ENCODE measurements at regions not wholly inside any gene's neighbourhood (a gene's known extent, or its start where the extent isn't known, plus 50 kb on each side); places are given as distances from the start of the nearest gene placed in this dataset.

DNA sequence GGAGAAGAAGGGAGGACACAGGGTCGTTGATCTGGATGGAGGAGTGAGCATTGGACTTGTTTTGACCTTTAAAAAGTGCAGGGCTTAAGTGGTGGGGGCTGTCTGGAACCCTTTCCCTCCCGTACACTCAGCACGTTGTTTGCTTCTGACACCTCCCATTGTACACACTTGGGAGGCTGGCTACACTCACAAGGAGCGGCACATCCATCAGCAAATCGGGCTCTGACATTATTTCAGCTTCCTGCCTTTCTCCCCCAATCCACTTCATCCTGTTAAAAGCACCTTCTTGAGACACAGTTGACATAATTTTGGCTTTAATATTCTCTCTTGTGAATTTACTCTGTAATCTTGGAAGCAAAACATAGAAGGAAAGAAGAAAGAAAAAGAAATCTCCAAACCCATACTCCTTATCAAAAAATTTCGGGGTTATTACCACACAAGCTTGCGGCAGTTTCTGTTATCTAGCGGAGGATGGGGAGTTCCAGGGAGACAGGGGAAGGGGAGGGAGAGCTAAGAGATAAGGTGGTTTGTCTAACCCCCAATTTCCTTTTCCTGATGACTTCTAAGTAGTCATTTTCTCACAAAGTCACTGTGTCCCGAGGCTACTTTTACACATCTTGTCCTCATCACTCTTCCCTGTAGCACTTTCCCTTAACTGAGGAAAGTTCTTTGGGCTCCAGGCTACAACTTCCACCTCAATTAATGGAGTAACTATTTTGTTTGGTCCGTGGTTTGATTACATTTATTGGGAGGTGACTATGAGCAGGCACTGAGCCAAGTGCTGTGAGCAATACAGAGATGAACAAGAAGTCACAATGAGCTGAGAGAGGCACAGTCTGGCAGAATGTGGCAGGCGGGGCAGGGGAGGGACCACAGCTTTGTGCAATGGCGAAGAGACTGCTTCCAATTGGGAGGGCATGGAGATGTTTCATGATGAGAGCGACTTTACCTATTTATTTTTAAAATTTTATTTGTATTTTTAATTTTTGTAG is 240.1 kb upstream of the MEX3C start:
- Histone ChIP-seq H3K9me2 (no peaks in the 10 kb centered on the region), H3K4me3 (ENCODE audit: low read depth in 2 of 2, low read length in 1 of 2) (no peak overlapping the region), H3K27ac (ENCODE audit: low read depth in 2 of 2, low read length in 1 of 2) (no peak overlapping the region), H3K27me3 (ENCODE audit: insufficient read depth) (no peaks in the 10 kb centered on the region), H3K4me2 (no peak overlapping the region), H4K20me1 (ENCODE audit: insufficient read depth) (no peaks in the 10 kb centered on the region), H3K9ac (no peak overlapping the region), H3K4me1 (ENCODE audit: control insufficient read depth in 1 of 2, insufficient read depth in 2 of 2, low read depth in 1 of 2, low read length in 1 of 2) (no peaks in the 10 kb centered on the region), H3K9me3 (no peaks in the 10 kb centered on the region), H3K36me3 (replicated peaks in 1 of 2; ENCODE audit: control insufficient read depth in 1 of 2, insufficient read depth in 2 of 2, low read length in 1 of 2) (no peaks in the 10 kb centered on the region), H3K79me2 (ENCODE audit: insufficient read depth) (no peaks in the 10 kb centered on the region), H2AFZ (ENCODE audit: low read depth) (no peak overlapping the region), H3F3A (replicated peaks; ENCODE audit: insufficient read depth) (no peaks in the 10 kb centered on the region)
- ChIA-PET CTCF (no interaction called here), POLR2A (no interaction called here)
- no peak for DNase-seq
- TF ChIP-seq FOXJ3 (CRISPR knock-in tag; IDR thresholded peaks at IDR 0.05): no peak
- TF ChIP-seq, protein P1, sequence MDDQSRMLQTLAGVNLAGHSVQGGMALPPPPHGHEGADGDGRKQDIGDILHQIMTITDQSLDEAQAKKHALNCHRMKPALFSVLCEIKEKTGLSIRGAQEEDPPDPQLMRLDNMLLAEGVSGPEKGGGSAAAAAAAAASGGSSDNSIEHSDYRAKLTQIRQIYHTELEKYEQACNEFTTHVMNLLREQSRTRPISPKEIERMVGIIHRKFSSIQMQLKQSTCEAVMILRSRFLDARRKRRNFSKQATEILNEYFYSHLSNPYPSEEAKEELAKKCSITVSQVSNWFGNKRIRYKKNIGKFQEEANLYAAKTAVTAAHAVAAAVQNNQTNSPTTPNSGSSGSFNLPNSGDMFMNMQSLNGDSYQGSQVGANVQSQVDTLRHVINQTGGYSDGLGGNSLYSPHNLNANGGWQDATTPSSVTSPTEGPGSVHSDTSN (IDR thresholded peaks at IDR 0.05): no peak
- no peak for TF ChIP-seq SIN3A (IDR thresholded peaks at IDR 0.05; ENCODE audit: borderline replicate concordance, low read depth, low read length)
- TF ChIP-seq, protein P2, sequence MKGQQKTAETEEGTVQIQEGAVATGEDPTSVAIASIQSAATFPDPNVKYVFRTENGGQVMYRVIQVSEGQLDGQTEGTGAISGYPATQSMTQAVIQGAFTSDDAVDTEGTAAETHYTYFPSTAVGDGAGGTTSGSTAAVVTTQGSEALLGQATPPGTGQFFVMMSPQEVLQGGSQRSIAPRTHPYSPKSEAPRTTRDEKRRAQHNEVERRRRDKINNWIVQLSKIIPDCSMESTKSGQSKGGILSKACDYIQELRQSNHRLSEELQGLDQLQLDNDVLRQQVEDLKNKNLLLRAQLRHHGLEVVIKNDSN (IDR thresholded peaks at IDR 0.05; ENCODE audit: borderline replicate concordance, low read depth): no peak
- TF ChIP-seq, protein P3, sequence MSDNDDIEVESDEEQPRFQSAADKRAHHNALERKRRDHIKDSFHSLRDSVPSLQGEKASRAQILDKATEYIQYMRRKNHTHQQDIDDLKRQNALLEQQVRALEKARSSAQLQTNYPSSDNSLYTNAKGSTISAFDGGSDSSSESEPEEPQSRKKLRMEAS (IDR thresholded peaks at IDR 0.05; ENCODE audit: low read depth): no peak
- TF ChIP-seq GATA2 (CRISPR knock-in tag; IDR thresholded peaks at IDR 0.05): no peak
- WGBS (ENCODE audit: low lambda C conversion rate): 42% methylated on average over 13 of the region's 13 CpGs

DNA sequence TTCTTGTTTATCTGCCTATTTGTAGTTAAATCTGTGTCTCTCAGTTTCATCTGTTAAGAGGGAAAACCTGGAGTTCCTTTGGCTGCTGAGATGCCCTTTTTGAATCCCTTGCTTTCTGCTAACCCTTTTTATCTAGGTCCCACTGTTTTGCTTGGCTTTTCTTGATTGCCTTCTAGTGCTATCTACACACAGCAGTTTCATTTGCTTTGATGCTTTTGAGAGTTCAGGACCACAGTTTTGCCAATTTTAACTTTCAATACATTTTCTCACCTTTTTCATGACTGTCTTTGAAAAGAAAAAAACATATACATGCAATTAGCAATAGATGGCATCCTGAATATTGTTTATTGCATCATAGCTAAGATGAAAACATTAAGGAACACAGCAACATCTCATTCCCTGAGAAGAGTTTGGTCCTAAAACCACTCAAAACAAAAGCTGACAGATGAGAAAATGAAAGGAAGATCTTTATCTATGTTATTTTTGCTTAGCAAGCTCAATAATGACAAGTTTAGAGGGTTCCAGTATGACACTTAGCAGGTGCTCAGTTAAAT is 241.4 kb upstream of the MEX3C start:
- H3K4me1 ChIP-seq (ENCODE audit: control insufficient read depth in 1 of 2, insufficient read depth in 2 of 2, low read depth in 1 of 2, low read length in 1 of 2): no peaks in the 10 kb centered on the region
- H3K4me2 ChIP-seq: no peak overlapping the region
- H3K9me3 ChIP-seq: no peaks in the 10 kb centered on the region
- no peak overlapping the region for H3K9ac ChIP-seq
- no peaks in the 10 kb centered on the region for H3K36me3 ChIP-seq (replicated peaks in 1 of 2; ENCODE audit: control insufficient read depth in 1 of 2, insufficient read depth in 2 of 2, low read length in 1 of 2)
- no peaks in the 10 kb centered on the region for H3F3A ChIP-seq (replicated peaks; ENCODE audit: insufficient read depth)
- no peaks in the 10 kb centered on the region for H3K79me2 ChIP-seq (ENCODE audit: insufficient read depth)
- H2AFZ ChIP-seq (ENCODE audit: low read depth): no peak overlapping the region
- no peaks in the 10 kb centered on the region for H3K27me3 ChIP-seq (ENCODE audit: insufficient read depth)
- TF ChIP-seq, protein P4, sequence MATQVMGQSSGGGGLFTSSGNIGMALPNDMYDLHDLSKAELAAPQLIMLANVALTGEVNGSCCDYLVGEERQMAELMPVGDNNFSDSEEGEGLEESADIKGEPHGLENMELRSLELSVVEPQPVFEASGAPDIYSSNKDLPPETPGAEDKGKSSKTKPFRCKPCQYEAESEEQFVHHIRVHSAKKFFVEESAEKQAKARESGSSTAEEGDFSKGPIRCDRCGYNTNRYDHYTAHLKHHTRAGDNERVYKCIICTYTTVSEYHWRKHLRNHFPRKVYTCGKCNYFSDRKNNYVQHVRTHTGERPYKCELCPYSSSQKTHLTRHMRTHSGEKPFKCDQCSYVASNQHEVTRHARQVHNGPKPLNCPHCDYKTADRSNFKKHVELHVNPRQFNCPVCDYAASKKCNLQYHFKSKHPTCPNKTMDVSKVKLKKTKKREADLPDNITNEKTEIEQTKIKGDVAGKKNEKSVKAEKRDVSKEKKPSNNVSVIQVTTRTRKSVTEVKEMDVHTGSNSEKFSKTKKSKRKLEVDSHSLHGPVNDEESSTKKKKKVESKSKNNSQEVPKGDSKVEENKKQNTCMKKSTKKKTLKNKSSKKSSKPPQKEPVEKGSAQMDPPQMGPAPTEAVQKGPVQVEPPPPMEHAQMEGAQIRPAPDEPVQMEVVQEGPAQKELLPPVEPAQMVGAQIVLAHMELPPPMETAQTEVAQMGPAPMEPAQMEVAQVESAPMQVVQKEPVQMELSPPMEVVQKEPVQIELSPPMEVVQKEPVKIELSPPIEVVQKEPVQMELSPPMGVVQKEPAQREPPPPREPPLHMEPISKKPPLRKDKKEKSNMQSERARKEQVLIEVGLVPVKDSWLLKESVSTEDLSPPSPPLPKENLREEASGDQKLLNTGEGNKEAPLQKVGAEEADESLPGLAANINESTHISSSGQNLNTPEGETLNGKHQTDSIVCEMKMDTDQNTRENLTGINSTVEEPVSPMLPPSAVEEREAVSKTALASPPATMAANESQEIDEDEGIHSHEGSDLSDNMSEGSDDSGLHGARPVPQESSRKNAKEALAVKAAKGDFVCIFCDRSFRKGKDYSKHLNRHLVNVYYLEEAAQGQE (IDR thresholded peaks at IDR 0.05; ENCODE audit: low read depth, low read length): no peak
- TF ChIP-seq RAD21 (IDR thresholded peaks at IDR 0.05; ENCODE audit: low read length) (no peak), EP300 (IDR thresholded peaks at IDR 0.05; ENCODE audit: borderline replicate concordance in 1 of 2, low read depth in 1 of 2, low read length in 1 of 2) (no peak)
- ChIA-PET CTCF (no interaction called here), POLR2A (no interaction called here)
- no peaks in the 10 kb centered on the region for H4K20me1 ChIP-seq (ENCODE audit: insufficient read depth)
- H3K27ac ChIP-seq (ENCODE audit: low read depth in 2 of 2, low read length in 1 of 2): no peak overlapping the region
- DNase-seq: no peak
- no peak overlapping the region for H3K4me3 ChIP-seq (ENCODE audit: low read depth in 2 of 2, low read length in 1 of 2)
- no peaks in the 10 kb centered on the region for H3K9me2 ChIP-seq

Data from SK-N-SH (cell line).